ENCODE measurements at regions not wholly inside any gene's neighbourhood (a gene's known extent, or its start where the extent isn't known, plus 50 kb on each side); places are given as distances from the start of the nearest gene placed in this dataset.

DNA sequence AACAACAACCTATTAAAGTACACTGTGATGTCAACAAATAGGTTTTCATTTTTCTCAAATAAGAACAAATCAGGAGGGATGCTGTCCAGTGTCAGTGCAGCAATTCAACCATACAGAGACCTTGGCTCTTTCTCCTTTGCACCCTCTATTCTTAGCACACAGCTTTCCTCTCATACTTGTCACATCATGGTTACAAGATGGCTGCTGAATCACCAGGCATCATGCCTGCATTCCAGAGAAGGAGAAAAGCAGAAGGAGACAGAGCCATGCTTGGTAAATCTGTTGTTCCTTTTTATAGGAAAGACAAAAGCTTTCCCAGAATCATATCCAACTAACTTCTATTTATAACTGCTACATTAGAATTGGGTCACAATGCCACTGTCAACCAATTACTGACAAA lies 124.7 kb upstream of the VLDLR start:
- TF ChIP-seq JUND (IDR thresholded peaks at IDR 0.05; ENCODE audit: low read depth, low read length) (no peak), ATF7 (IDR thresholded peaks at IDR 0.05; ENCODE audit: low read depth) (no peak), ZNF207 (IDR thresholded peaks at IDR 0.05; ENCODE audit: borderline replicate concordance) (no peak), POLR2A (IDR thresholded peaks at IDR 0.05; ENCODE audit: low read depth, low read length) (no peak)
- TF ChIP-seq, protein P1, sequence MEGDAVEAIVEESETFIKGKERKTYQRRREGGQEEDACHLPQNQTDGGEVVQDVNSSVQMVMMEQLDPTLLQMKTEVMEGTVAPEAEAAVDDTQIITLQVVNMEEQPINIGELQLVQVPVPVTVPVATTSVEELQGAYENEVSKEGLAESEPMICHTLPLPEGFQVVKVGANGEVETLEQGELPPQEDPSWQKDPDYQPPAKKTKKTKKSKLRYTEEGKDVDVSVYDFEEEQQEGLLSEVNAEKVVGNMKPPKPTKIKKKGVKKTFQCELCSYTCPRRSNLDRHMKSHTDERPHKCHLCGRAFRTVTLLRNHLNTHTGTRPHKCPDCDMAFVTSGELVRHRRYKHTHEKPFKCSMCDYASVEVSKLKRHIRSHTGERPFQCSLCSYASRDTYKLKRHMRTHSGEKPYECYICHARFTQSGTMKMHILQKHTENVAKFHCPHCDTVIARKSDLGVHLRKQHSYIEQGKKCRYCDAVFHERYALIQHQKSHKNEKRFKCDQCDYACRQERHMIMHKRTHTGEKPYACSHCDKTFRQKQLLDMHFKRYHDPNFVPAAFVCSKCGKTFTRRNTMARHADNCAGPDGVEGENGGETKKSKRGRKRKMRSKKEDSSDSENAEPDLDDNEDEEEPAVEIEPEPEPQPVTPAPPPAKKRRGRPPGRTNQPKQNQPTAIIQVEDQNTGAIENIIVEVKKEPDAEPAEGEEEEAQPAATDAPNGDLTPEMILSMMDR (IDR thresholded peaks at IDR 0.05 in 2 of 3, conservative IDR thresholded peaks at IDR 0.05 in 1 of 3; ENCODE audit: control insufficient read depth in 2 of 3, extremely low read depth in 1 of 3, insufficient read depth in 1 of 3, low read depth in 3 of 3, low read length in 3 of 3): no peak
